Astrocyte of the spinal cord (primary cell): ENCODE measurements at regions not wholly inside any gene's neighbourhood (a gene's known extent, or its start where the extent isn't known, plus 50 kb on each side); places are given as distances from the start of the nearest gene placed in this dataset.
A peak's percentile ranks its signal among the peaks of the same experiment; 100 is the strongest.

Experiments
- DNase-seq: peaks from one replicate; pipeline ENCODE4 v3.0.0; 2011; ENCODE audit warnings: low read depth, low spot score
- H3K4me3 ChIP-seq: 2 replicates; pipeline ENCODE4 v1.5.1; 2011; ENCODE audit warnings: low read depth, mild to moderate bottlenecking, low read length, moderate library complexity
- CTCF ChIP-seq: IDR thresholded peaks from 2 replicates; pipeline ENCODE4 v1.5.1; 2012; ENCODE audit warnings: low read depth, mild to moderate bottlenecking, low read length, inconsistent platforms
- in situ Hi-C: cut with HindIII; loops from 2 replicates; pipeline ENCODE4 v1.10.0; 2017; ENCODE audit warnings: low sequenced_read_pairs

GRCh38 chr12:19886639-19887064 is 447.4 kb downstream of the AEBP2 start:
- no peak for TF ChIP-seq CTCF
- no peak for DNase-seq
- no peak overlapping the region for H3K4me3 ChIP-seq
- in situ Hi-C loops, result no loop called here

- no peak for DNase-seq
- H3K4me3 ChIP-seq, result no peak overlapping the region
- in situ Hi-C loops, result no loop called here
- TF ChIP-seq CTCF, result no peak
Observed at GRCh38 chr12:19890024-19890423, 450.7 kb downstream of the AEBP2 start.

GRCh38 chr12:19891936-19892591 is 452.8 kb downstream of the AEBP2 start:
- no peak for TF ChIP-seq CTCF
- H3K4me3 ChIP-seq, result no peak overlapping the region
- in situ Hi-C loops, result no loop called here
- DNase-seq, result no peak

- no peak overlapping the region for H3K4me3 ChIP-seq
- in situ Hi-C loops, result no loop called here
- peak; percentile 43 for TF ChIP-seq CTCF
- peak; percentile 52 for DNase-seq
Observed at GRCh38 chr12:19893514-19893913, 454.2 kb downstream of the AEBP2 start.

GRCh38 chr12:19894050-19894449 is 454.8 kb downstream of the AEBP2 start:
- no peak for TF ChIP-seq CTCF
- DNase-seq, result no peak
- no peak overlapping the region for H3K4me3 ChIP-seq
- in situ Hi-C loops, result no loop called here

GRCh38 chr12:19894803-19895202 is 455.5 kb downstream of the AEBP2 start:
- TF ChIP-seq CTCF, result no peak
- no peak for DNase-seq
- in situ Hi-C loops, result no loop called here
- H3K4me3 ChIP-seq, result no peak overlapping the region
